Caco-2 (cell line): ENCODE measurements at regions not wholly inside any gene's neighbourhood (a gene's known extent, or its start where the extent isn't known, plus 50 kb on each side); places are given as distances from the start of the nearest gene placed in this dataset.

Experiments
- BruUV-seq: library from RNA; stranded (reverse); fragments of 400-500 nt; replicated peaks from 2 replicates; lab custom pipeline; 2021; lab: Mats Ljungman, UMichigan
- CTCF ChIA-PET: fragments of 300-600 bp; sonication (Branson Sonifier 250); formaldehyde crosslinking; loops from one replicate; lab custom pipeline; 2022; ENCODE audit warnings: antibody characterized with exemption; lab: Charles Lee
- POLR2A ChIA-PET: fragments of 300-600 bp; sonication (Branson Sonifier 250); formaldehyde crosslinking; loops from one replicate; lab custom pipeline; 2022; ENCODE audit warnings: antibody characterized with exemption; lab: Charles Lee
- DNase-seq, 2 experiments: peaks; one replicate each; pipeline versions ENCODE4 v3.0.0 to v3.0.0-alpha.2; 2020 to 2022
- H3K27me3 ChIP-seq: replicated peaks from 2 replicates; pipeline ENCODE4 v1.6.0; 2011; ENCODE audit warnings: low read length; ENCODE audit not compliant: control insufficient read depth, insufficient read depth
- H3K36me3 ChIP-seq: 2 replicates; pipeline ENCODE4 v1.5.1; 2011; ENCODE audit warnings: low read length; ENCODE audit not compliant: control insufficient read depth, insufficient read depth
- H3K4me1 ChIP-seq: fragments of 250-450 bp; sonication (Bioruptor Pico); 2 replicates; pipeline ENCODE4 v1.5.1; 2020; ENCODE audit warnings: mild to moderate bottlenecking
- H3K4me3 ChIP-seq: 2 replicates; pipeline ENCODE4 v1.5.1; 2011; ENCODE audit warnings: low read depth, mild to moderate bottlenecking, control low read depth, low read length
- H3K9me3 ChIP-seq: fragments of 250-450 bp; sonication (Bioruptor Pico); 2 replicates; pipeline ENCODE4 v1.5.1; 2020; ENCODE audit warnings: mild to moderate bottlenecking, moderate library complexity
- H3K27ac Mint-ChIP-seq: one replicate; pipeline ENCODE4 v1.8.0; 2022; ENCODE audit warnings: mixed read lengths; ENCODE audit not compliant: unreplicated experiment
- H3K27me3 Mint-ChIP-seq: one replicate; pipeline ENCODE4 v1.8.0; 2022; ENCODE audit warnings: mixed read lengths; ENCODE audit not compliant: insufficient read depth, unreplicated experiment
- H3K36me3 Mint-ChIP-seq: one replicate; pipeline ENCODE4 v1.8.0; 2022; ENCODE audit warnings: mild to moderate bottlenecking, mixed read lengths; ENCODE audit not compliant: insufficient read depth, unreplicated experiment
- H3K4me1 Mint-ChIP-seq: one replicate; pipeline ENCODE4 v1.8.0; 2022; ENCODE audit warnings: low read depth, mixed read lengths; ENCODE audit not compliant: unreplicated experiment
- H3K4me3 Mint-ChIP-seq: one replicate; pipeline ENCODE4 v1.8.0; 2022; ENCODE audit warnings: mild to moderate bottlenecking, moderate library complexity, mixed read lengths; ENCODE audit not compliant: unreplicated experiment
- H3K9me3 Mint-ChIP-seq: one replicate; pipeline ENCODE4 v1.8.0; 2022; ENCODE audit warnings: mixed read lengths; ENCODE audit not compliant: unreplicated experiment
- CTCF ChIP-seq, 2 experiments: fragments of 200-600 bp in 1 of 2; IDR thresholded peaks; 1 replicate in 1 of 2; 2 replicates in 1 of 2; pipeline versions ENCODE4 v1.5.1 to v1.8.0; 2011 to 2022; ENCODE audit warnings: antibody characterized with exemption in 1 of 2, control low read depth in 1 of 2, inconsistent platforms in 1 of 2, low read depth in 1 of 2, low read length in 1 of 2, mild to moderate bottlenecking in 1 of 2, moderate library complexity in 1 of 2; ENCODE audit not compliant: insufficient read depth in 1 of 2, severe bottlenecking in 1 of 2, unreplicated experiment in 1 of 2
- intact Hi-C: fragments of 100-400 bp; cut with micrococcal nuclease; formaldehyde crosslinking; loops from one replicate; pipeline ENCODE4 v1.10.0; 2022; ENCODE audit not compliant: unreplicated experiment

GRCh38 chr13:22700246-22700887 is 480.4 kb upstream of the SGCG start:
- no peak for DNase-seq
- Mint-ChIP-seq H3K36me3 (no peaks in the 10 kb centered on the region), H3K4me1 (no peaks in the 10 kb centered on the region), H3K27ac (no peak overlapping the region), H3K4me3 (no peak overlapping the region), H3K27me3 (no peaks in the 10 kb centered on the region), H3K9me3 (peaks cover 2% of the 10 kb centered on the region)
- no peak for TF ChIP-seq CTCF (IDR thresholded peaks at IDR 0.05; ENCODE audit: insufficient read depth in 1 of 2, low read depth in 1 of 2, low read length in 1 of 2, severe bottlenecking in 1 of 2, unreplicated experiment in 1 of 2)
- H3K9me3 ChIP-seq: no peaks in the 10 kb centered on the region
- H3K4me3 ChIP-seq: no peak overlapping the region
- no peaks in the 10 kb centered on the region for H3K4me1 ChIP-seq
- intact Hi-C loops: no loop called here
- no TSS peak for BruUV-seq
- POLR2A ChIA-PET: no interaction called here
- H3K27me3 ChIP-seq: no peaks in the 10 kb centered on the region
- CTCF ChIA-PET: no interaction called here
- H3K36me3 ChIP-seq: no peaks in the 10 kb centered on the region

DNA sequence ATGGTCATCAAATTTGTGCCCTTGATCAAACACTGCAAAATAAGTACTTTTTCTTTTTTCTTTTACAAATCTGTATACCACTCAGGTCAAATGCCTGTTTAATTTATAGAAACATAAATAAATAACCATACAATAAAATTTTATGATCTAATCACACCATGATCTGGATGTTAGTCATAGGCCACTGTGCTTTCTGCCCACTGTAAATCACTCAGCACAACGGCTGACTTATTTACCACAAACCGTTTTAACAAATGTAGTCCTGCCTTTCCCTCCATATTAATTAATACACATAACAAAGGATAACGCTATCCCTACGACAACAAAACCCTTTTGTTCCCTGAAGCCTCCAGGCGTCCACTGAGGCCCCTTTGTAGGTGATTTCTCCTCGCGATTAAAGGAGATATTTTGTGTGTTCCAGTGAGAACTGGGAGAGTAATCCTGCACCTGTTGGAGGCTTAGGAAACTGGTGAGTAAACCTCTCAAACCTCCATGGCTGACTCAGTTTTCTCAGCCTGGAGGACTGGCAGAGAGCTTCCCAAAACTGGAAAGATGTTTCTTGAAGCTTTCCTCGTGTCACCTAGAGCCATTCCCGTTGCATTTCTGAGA is 477.1 kb upstream of the SGCG start:
- Mint-ChIP-seq H3K9me3 (no peaks in the 10 kb centered on the region), H3K36me3 (no peaks in the 10 kb centered on the region), H3K27me3 (no peaks in the 10 kb centered on the region), H3K4me3 (no peak overlapping the region), H3K4me1 (peaks cover 7% of the 10 kb centered on the region), H3K27ac (no peak overlapping the region)
- no peak for TF ChIP-seq CTCF (IDR thresholded peaks at IDR 0.05; ENCODE audit: insufficient read depth in 1 of 2, low read depth in 1 of 2, low read length in 1 of 2, severe bottlenecking in 1 of 2, unreplicated experiment in 1 of 2)
- no TSS peak for BruUV-seq
- Histone ChIP-seq H3K36me3 (no peaks in the 10 kb centered on the region), H3K4me1 (no peaks in the 10 kb centered on the region), H3K27me3 (no peaks in the 10 kb centered on the region), H3K9me3 (no peaks in the 10 kb centered on the region), H3K4me3 (no peak overlapping the region)
- CTCF ChIA-PET: no interaction called here
- POLR2A ChIA-PET: no interaction called here
- DNase-seq: no peak
- intact Hi-C loops: no loop called here

GRCh38 chr13:22707946-22708345 is 472.8 kb upstream of the SGCG start:
- no TSS peak for BruUV-seq
- ChIA-PET CTCF (no interaction called here), POLR2A (no interaction called here)
- H3K27me3 Mint-ChIP-seq: no peaks in the 10 kb centered on the region
- no peaks in the 10 kb centered on the region for H3K36me3 ChIP-seq
- H3K4me3 Mint-ChIP-seq: no peak overlapping the region
- H3K27ac Mint-ChIP-seq: no peak overlapping the region
- DNase-seq: no peak
- no peak overlapping the region for H3K4me3 ChIP-seq
- no peaks in the 10 kb centered on the region for H3K36me3 Mint-ChIP-seq
- peaks cover 7% of the 10 kb centered on the region for H3K4me1 Mint-ChIP-seq
- intact Hi-C loops: no loop called here
- H3K27me3 ChIP-seq: no peaks in the 10 kb centered on the region
- H3K4me1 ChIP-seq: no peaks in the 10 kb centered on the region
- no peaks in the 10 kb centered on the region for H3K9me3 Mint-ChIP-seq
- no peaks in the 10 kb centered on the region for H3K9me3 ChIP-seq
- TF ChIP-seq CTCF (IDR thresholded peaks at IDR 0.05; ENCODE audit: insufficient read depth in 1 of 2, low read depth in 1 of 2, low read length in 1 of 2, severe bottlenecking in 1 of 2, unreplicated experiment in 1 of 2): no peak
